ENCODE measurements at regions not wholly inside any gene's neighbourhood (a gene's known extent, or its start where the extent isn't known, plus 50 kb on each side); places are given as distances from the start of the nearest gene placed in this dataset.

DNA sequence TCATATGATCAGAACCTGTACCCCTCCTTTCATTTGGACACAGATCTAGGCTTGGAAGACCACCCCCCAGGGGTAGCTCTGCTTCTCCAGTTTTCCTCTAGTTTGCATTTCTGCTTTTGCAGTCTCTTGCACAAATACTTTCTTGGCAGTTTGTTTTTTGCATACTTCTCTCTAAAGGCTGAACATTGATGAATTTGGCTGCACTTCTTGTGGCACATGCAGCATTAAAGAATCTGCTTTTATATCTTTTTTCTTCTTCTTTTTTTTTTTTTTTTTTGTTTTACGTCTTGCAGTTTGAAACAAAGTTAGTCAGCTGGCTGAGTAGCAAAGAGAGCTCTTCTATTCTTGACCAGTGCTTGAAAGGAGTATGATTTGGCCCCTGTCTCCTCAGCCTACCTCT, 273.0 kb downstream of the GLUD2 start:
- TF ChIP-seq POLR2AphosphoS5 (IDR thresholded peaks at IDR 0.05; ENCODE audit: low read depth, low read length), result no peak
- no peak for TF ChIP-seq SIN3A (IDR thresholded peaks at IDR 0.05; ENCODE audit: borderline replicate concordance, insufficient read depth, low read depth, low read length)

Measured in Panc1 (cell line).